DND-41 (cell line): ENCODE measurements at regions not wholly inside any gene's neighbourhood (a gene's known extent, or its start where the extent isn't known, plus 50 kb on each side); places are given as distances from the start of the nearest gene placed in this dataset.

Experiments used
- ATAC-seq: fragments of 200-7000 bp; cut with Tn5 transposase; 3 replicates; pipeline ENCODE4 v1.9.1; 2021; ENCODE audit warnings: low read depth; ENCODE audit not compliant: insufficient read depth
- DNase-seq: peaks from one replicate; pipeline ENCODE4 v3.0.0-alpha.2; 2020
- H2AFZ ChIP-seq: 2 replicates; pipeline ENCODE4 v1.6.0; 2012; ENCODE audit warnings: low read depth, low read length
- H3K27ac ChIP-seq: 2 replicates; pipeline ENCODE4 v1.5.1; 2012; ENCODE audit warnings: low read length, inconsistent platforms
- H3K27me3 ChIP-seq: fragments of 200-600 bp; sonication (generic); 2 replicates; pipeline ENCODE4 v1.6.0; 2012; ENCODE audit warnings: low read length, mild to moderate bottlenecking, inconsistent platforms; ENCODE audit not compliant: insufficient read depth, poor library complexity
- H3K36me3 ChIP-seq: 2 replicates; pipeline ENCODE4 v1.5.1; 2012; ENCODE audit warnings: low read length, inconsistent platforms; ENCODE audit not compliant: insufficient read depth
- H3K4me1 ChIP-seq: 2 replicates; pipeline ENCODE4 v1.5.1; 2012; ENCODE audit warnings: mild to moderate bottlenecking, low read length; ENCODE audit not compliant: insufficient read depth
- H3K4me2 ChIP-seq: 2 replicates; pipeline ENCODE4 v1.6.0; 2012; ENCODE audit warnings: mild to moderate bottlenecking, moderate library complexity, low read length, inconsistent platforms; ENCODE audit not compliant: insufficient read depth
- H3K4me3 ChIP-seq, 2 experiments: fragments of 200-600 bp in 1 of 2; shearing (Covaris generic) in 1 of 2; 2 replicates each; pipeline ENCODE4 v1.5.1; 2012 to 2016; ENCODE audit warnings: inconsistent platforms in 2 of 2, low read length in 2 of 2, mild to moderate bottlenecking in 2 of 2, low read depth in 1 of 2, moderate library complexity in 1 of 2
- H3K79me2 ChIP-seq: 2 replicates; pipeline ENCODE4 v1.6.0; 2012; ENCODE audit warnings: low read length, inconsistent platforms; ENCODE audit not compliant: insufficient read depth
- H3K9ac ChIP-seq: 2 replicates; pipeline ENCODE4 v1.6.0; 2012; ENCODE audit warnings: low read depth, mild to moderate bottlenecking, inconsistent platforms, low read length, moderate library complexity
- H3K9me3 ChIP-seq: 2 replicates; pipeline ENCODE4 v1.5.1; 2012; ENCODE audit warnings: low read length, moderate library complexity, mild to moderate bottlenecking, inconsistent platforms; ENCODE audit not compliant: insufficient read depth, severe bottlenecking
- H4K20me1 ChIP-seq: 2 replicates; pipeline ENCODE4 v1.6.0; 2012; ENCODE audit warnings: low read length; ENCODE audit not compliant: insufficient read depth
- EZH2 ChIP-seq: IDR thresholded peaks from 3 replicates; pipeline ENCODE4 v1.6.1; 2012; ENCODE audit warnings: borderline replicate concordance, low read depth, mild to moderate bottlenecking, moderate library complexity, low read length, inconsistent platforms; ENCODE audit not compliant: severe bottlenecking
- TF ChIP-seq, protein P1 (sequence below): IDR thresholded peaks from 2 replicates; pipeline ENCODE4 v1.5.1; 2012; ENCODE audit warnings: borderline replicate concordance, low read length, moderate library complexity, mild to moderate bottlenecking; ENCODE audit not compliant: poor library complexity, severe bottlenecking; ENCODE audit errors: extremely low read depth

DNA sequence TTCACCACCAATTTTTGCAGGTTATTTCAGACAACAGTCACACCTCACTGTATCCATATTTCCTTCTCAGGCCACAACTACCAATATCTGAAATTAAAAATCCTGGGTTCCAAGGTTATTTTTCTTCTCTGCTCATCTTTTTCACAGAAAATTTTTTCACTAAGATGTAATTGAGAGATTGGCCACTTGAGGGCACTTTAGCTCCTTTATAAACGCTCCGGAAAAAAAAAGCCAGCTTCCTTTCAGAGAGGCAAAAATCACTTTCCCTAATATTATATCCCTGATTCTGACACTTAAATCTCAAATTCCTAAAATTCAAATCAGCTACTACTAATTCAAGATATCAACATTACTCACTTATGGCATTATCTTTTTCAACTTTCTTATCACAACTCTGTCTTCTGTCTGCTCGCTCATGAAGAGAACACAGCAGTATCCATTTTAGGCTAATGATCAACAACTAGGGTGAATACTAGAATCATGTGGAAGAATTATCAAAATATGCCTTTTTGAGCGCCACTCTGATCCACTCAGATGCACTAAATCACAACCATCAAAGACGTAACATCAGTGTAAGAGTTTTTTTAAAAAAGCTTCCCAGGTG is 101.4 kb upstream of the RGS1 start:
- Histone ChIP-seq H2AFZ (no peak overlapping the region), H3K27ac (no peak overlapping the region), H3K9ac (no peak overlapping the region), H3K79me2 (no peaks in the 10 kb centered on the region), H3K4me1 (peaks cover 19% of the 10 kb centered on the region), H3K36me3 (no peaks in the 10 kb centered on the region), H4K20me1 (no peaks in the 10 kb centered on the region), H3K4me3 (no peak overlapping the region), H3K9me3 (no peaks in the 10 kb centered on the region), H3K27me3 (no peaks in the 10 kb centered on the region), H3K4me2 (no peak overlapping the region)
- no peak for TF ChIP-seq EZH2
- TF ChIP-seq, protein P1, sequence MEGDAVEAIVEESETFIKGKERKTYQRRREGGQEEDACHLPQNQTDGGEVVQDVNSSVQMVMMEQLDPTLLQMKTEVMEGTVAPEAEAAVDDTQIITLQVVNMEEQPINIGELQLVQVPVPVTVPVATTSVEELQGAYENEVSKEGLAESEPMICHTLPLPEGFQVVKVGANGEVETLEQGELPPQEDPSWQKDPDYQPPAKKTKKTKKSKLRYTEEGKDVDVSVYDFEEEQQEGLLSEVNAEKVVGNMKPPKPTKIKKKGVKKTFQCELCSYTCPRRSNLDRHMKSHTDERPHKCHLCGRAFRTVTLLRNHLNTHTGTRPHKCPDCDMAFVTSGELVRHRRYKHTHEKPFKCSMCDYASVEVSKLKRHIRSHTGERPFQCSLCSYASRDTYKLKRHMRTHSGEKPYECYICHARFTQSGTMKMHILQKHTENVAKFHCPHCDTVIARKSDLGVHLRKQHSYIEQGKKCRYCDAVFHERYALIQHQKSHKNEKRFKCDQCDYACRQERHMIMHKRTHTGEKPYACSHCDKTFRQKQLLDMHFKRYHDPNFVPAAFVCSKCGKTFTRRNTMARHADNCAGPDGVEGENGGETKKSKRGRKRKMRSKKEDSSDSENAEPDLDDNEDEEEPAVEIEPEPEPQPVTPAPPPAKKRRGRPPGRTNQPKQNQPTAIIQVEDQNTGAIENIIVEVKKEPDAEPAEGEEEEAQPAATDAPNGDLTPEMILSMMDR, result peak; percentile 76
- DNase-seq, result no peak
- ATAC-seq, result 0 out of 3 replicates have a peak, but pooled peaks have one; percentile 18

DNA sequence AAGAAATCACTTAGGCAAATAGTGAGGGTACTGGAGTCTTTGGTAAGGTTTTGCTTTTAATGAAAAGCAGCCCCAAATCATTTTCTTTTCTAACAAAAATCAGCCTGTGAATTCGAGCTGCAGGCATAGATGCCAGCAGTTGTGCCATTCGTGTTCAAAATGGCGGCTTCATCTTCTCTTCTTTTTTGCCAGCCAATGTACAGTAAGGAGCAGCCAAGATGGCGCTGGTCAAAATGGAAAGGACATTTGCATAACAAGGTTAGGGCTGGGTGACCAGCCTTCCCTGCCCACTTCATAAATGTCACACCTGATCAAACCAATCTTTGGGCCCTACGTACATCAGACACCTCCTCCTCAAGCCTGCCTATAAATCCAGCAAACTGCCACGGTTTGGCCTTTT is 100.2 kb upstream of the RGS1 start:
- Histone ChIP-seq H3K27ac (no peak overlapping the region), H3K9me3 (peaks cover 3% of the 10 kb centered on the region), H3K4me1 (peaks cover 30% of the 10 kb centered on the region), H3K4me3 (no peak overlapping the region), H2AFZ (no peak overlapping the region), H3K4me2 (no peak overlapping the region), H3K27me3 (no peaks in the 10 kb centered on the region), H3K79me2 (no peaks in the 10 kb centered on the region), H3K36me3 (no peaks in the 10 kb centered on the region), H4K20me1 (no peaks in the 10 kb centered on the region), H3K9ac (no peak overlapping the region)
- DNase-seq (no peak), ATAC-seq (no peak)
- TF ChIP-seq, protein P1, result no peak
- TF ChIP-seq EZH2, result no peak

DNA sequence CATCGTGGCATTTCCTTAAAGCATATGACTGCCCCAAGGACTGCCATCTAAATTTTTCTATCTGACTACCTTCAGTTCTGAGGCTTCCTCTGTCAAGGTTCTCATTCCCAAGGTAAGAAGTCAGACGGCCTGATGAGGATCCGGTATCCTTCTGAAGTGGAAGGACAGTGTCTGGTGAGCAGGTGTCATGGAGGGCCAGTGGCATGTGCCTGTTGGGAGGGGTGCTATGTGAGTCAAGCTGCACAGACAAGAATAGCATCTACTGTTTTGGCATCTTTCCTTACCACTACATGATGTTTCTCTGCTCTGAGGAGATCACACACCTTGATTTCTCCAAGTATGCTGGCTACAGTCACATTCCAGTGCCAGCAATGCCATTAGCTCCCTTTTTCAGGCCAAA is 99.6 kb upstream of the RGS1 start:
- Histone ChIP-seq H3K4me3 (no peak overlapping the region), H3K4me1 (peaks cover 30% of the 10 kb centered on the region), H3K79me2 (no peaks in the 10 kb centered on the region), H3K9me3 (peaks cover 5% of the 10 kb centered on the region), H3K9ac (no peak overlapping the region), H3K27me3 (no peaks in the 10 kb centered on the region), H2AFZ (no peak overlapping the region), H3K27ac (no peak overlapping the region), H3K36me3 (no peaks in the 10 kb centered on the region), H3K4me2 (no peak overlapping the region), H4K20me1 (no peaks in the 10 kb centered on the region)
- TF ChIP-seq, protein P1, result no peak
- TF ChIP-seq EZH2, result no peak
- ATAC-seq (no peak), DNase-seq (no peak)

DNA sequence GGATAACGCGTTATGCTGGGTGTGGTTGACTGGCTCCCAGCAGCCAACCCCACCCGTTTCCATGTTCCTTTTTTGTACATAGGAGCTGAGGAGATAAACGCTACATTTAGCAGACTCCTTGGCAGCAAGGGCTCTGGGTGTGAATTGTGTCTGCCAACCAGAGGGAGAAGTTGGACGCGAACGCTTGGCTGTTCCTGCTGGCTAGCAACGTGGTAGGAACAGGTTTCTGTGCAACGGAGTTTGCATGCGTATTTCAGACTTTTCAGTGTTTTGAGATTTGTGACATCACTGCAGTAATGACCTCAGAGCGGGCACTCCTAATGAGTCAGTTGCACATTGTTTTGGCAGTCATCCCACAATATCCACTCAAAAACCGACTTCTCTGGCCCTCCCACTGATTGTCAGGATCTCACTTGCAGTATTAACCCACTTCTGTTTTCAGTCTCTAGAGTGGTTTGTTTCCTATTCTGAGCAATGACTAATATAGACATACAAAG is 98.7 kb upstream of the RGS1 start:
- Histone ChIP-seq H3K9ac (no peak overlapping the region), H3K27me3 (no peaks in the 10 kb centered on the region), H2AFZ (no peak overlapping the region), H3K79me2 (no peaks in the 10 kb centered on the region), H3K27ac (no peak overlapping the region), H3K4me1 (peaks cover 30% of the 10 kb centered on the region), H3K4me2 (no peak overlapping the region), H4K20me1 (no peaks in the 10 kb centered on the region), H3K36me3 (no peaks in the 10 kb centered on the region), H3K4me3 (no peak overlapping the region), H3K9me3 (peaks cover 5% of the 10 kb centered on the region)
- no peak for DNase-seq
- no peak for ATAC-seq
- no peak for TF ChIP-seq EZH2
- TF ChIP-seq, protein P1, result no peak
